HT-29 (cell line): ENCODE measurements at regions not wholly inside any gene's neighbourhood (a gene's known extent, or its start where the extent isn't known, plus 50 kb on each side); places are given as distances from the start of the nearest gene placed in this dataset.
"Not testable (repeated sequence)": the region's sequence is repeated elsewhere in the genome, so short reads cannot be mapped to it uniquely, and the experiment has no call there.

ENCODE experiments used
- DNase-seq: peaks from one replicate; pipeline ENCODE4 v3.0.0-alpha.2; 2015; ENCODE audit warnings: low spot score

DNA sequence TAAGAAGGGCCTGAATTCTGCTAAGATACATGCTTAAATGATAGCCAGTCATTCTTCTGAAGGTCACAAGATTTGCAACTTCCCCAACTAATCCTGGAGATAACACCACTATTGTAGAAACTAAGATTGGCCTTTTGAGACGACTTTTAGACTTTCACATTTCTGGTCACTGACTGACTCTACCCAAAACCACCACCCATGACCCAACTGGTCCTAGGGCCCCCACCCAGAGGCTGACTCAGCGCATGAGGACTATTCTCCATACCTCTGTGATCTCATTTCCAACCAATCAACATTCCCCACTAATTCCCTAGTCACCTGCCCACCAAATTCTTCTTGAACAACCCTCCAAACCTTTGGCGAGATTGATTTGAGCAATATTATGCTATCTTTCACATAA lies 1299.0 kb downstream of the CDH11 start:
- DNase-seq, result no peak

DNA sequence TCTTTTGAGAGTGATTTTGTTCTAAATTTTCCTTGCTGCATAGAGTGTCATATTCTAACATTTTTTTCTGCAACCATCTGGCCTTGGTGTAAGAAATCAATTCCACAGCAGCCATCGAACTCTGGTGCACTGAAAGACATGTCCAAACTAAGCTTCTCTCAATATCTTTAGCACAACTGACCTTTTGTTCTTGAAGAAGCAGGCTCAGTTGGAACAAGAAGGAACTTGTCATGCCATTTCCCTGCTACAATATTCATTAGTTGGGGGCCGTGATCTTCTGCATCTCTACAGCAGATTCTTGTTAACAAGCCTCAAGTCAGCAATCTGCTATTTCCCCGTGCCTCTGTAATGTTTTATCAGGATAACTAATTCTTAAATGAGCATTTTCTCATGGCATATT lies 1305.6 kb downstream of the CDH11 start:
- DNase-seq, result no peak

DNA sequence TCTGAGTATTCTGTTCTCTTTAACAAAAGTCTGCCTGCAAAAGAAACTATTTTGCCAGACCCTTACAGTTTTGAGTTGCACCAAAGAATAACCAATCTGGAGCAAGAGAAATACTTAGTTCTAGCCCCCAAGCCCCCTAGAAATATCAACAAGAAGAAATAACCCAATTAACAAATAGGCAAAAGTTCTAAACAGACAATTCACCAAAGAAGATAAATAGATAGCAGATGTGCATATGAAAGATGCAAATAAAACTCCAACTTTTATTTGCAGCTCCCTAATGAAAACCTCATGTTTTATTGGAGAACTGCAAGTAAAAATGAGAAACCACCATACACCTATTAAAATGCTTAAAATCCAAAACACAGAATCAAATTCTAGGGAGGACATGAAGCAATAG lies 1308.0 kb downstream of the CDH11 start:
- DNase-seq, result no peak

DNA sequence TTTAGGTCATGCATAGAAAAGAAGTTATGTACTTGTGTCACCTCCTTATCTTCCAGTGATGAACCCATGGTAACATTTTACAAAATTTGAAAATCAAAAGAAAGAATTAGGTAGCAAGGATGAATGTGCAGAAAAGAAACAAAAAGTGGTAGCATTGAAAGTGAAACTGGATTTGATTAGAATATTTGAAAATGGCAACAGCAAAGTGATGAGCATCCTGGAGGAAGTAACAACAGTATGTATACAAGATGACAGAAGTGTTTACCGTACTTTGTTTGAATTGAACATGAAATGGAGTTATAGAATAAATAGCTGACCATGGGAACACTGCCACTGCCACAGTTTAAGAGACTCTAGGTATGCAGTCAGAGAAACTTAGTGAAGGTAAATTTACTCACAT lies 1313.1 kb downstream of the CDH11 start:
- no peak for DNase-seq

- DNase-seq, result no peak
Measured at GRCh38 chr16:63806794-63807506, 1314.9 kb downstream of the CDH11 start.

GRCh38 chr16:63804126-63804525 lies 1317.7 kb downstream of the CDH11 start:
- no peak for DNase-seq

GRCh38 chr16:63789603-63790002 lies 1332.3 kb downstream of the CDH11 start:
- peak; percentile 37 for DNase-seq

DNA sequence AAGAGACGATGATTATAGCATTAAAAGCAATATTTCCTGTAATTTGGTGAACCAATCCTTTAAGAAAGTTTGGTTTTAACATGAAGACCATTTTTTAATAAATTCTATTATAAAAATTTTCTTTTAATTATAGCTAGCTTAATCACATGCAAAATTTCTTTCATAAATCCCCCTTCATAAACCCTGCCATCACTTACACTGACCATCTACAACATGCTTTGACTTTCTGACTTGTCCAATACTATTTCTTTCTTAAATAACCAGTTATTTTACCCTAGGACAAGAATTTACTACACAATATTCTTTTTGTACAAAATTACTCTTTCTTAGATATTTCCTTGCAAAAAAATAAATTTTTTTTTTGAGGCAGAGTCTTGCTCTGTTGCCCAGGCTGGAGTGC lies 1334.8 kb downstream of the CDH11 start:
- DNase-seq, result no peak

- DNase-seq, result no peak
Measured at GRCh38 chr16:63785170-63785569, 1336.7 kb downstream of the CDH11 start.

GRCh38 chr16:63776437-63776836 lies 1345.4 kb downstream of the CDH11 start:
- DNase-seq, result no peak

DNA sequence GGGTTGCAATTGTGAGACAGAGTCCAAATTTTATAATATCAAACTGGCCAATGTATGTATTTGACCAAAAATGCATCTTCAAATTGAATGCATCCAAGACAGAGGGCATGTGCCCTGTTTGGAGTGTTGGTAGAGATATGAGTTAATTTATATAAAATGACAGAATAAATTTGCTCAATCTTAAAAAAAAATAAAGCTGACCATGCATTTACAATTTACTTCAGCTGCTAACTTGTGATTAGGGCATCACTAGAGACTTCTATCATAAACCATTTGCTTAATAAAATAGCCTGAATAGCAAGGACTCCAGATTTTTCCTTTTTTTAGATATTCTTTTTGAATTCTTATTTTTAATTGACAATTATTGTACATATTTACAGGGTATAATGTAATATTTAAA lies 1345.8 kb downstream of the CDH11 start:
- DNase-seq, result no peak

GRCh38 chr16:63774302-63774701 lies 1347.6 kb downstream of the CDH11 start:
- no peak for DNase-seq

DNA sequence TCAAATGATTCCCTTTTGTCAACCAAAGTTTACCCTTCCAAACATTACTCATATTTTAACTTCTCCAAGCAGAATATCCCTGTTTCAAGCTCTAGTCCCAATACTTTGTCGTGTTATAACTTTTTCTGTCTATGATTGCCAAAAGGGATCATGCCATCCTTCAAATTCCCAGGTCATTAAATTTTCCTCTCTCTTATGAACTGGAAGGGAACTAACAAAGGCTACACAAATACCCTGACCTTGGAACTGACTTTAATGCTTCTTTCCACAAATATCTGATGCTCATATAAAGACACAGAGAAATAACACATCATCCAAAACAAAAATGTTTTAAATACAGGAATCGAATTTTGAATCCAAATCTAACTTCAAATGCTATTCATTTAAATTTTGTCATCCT lies 1352.7 kb downstream of the CDH11 start:
- DNase-seq, result no peak

- DNase-seq, result not testable (repeated sequence)
Measured at GRCh38 chr16:63760246-63760645, 1361.6 kb downstream of the CDH11 start.

DNA sequence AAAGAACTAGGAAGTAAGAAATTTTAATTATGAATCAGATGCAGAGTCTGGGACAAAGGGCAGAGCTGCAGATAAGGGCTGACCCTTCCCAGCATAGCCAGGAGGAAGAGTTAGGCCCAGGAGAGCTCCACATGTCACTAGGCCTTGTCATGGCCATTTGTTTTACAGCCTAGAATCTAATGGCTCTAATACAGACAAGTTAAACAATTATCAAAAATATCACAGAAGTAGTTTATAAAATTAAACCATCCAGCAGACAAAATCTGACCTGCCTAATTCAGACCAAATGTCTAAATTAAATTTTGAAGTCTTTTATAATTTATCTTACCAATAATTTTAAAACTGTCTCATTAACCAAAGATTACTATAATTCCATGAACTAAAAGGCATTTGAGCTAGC lies 1369.5 kb downstream of the CDH11 start:
- DNase-seq, result no peak

DNA sequence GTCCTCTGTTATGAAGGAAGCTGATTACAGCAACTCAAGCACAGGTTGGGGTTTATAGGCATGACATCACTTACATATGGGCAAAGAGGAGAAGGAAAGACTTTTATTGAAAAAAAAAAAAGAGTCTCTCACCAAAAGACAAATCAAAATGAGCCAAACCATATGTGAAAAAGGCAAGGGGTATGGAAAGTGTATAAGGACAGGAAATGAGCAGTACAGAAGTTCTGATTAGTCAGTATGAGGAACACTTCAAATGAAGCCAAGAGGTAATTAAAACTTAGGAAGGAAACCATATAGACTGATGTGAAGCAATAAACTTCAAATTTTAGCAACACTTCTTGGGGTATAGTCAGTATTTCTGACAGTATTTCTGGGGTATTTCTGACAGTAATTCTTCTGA lies 1372.6 kb downstream of the CDH11 start:
- no peak for DNase-seq

DNA sequence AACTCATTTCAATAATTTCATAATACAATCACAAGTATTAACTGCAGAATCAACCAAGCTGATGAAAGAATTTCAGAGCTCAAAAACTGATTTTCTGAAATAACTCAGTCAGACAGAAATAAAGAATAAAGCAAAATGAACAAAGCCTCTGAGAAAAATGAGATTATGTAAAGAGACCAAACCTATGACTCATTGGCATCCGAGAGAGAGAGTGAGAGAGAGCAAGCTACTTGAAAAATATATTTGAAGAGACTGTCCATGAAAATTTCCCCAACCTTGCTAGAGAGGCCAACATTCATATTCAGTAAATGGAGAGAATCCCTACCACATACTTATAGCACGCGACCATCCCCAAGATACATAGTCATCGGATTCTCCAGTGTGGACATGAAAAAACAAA lies 1376.4 kb downstream of the CDH11 start:
- no peak for DNase-seq

GRCh38 chr16:63744077-63744874 lies 1377.6 kb downstream of the CDH11 start:
- DNase-seq, result no peak

DNA sequence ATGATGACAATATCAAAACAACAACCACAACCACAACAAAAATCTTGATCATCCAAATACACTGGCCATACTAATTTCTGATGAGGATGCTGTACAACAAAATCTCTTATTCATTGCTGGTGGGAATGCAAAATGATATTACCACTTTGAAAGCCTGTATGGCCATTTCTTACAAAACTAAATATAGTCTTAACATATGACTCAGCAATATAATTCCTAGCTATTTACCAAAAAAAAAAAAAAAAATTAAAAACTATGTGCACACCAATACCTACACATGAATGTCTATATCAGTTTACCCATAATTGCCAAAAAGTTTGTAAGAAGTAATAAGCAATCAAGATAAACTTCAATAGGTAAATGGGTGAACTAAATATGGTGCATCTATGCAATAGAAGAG lies 1379.7 kb downstream of the CDH11 start:
- DNase-seq, result no peak

DNA sequence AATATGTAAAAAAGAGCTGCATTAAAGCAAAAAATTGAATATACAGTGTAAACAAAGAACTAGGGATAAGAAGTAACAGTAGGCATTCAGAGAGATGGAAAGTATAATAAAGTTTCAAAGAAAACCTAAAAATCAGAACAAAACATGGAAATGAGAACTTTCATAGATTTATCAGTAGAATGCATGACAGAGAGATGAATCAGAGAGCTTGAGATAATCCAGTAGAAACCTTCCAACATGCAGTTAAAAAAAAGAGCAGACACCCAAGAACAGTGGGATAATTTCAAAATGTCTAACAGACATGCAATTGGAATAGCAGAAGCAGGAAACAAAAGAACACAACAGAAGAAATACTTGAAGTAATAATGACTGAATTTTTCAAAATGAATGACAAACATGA lies 1384.2 kb downstream of the CDH11 start:
- no peak for DNase-seq

DNA sequence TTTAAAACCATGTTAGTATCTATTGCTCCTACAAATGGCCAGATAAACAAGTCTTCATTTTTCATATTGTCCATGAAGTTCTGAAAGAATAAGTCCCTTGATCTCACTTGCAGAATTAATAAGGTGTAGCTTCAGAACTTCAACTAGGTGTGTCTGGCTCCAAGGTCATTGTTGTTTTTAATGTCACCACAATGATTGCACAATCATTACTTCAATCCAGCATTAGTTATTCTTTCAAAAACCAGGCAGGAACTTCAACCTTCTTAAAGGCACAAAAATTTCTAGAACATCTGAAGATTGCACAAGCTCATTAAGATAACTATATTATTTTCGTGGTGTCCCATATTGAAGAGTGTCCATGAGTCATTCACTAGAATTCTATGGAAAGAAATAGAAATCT lies 1386.4 kb downstream of the CDH11 start:
- no peak for DNase-seq

- DNase-seq, result no peak
Measured at GRCh38 chr16:63720848-63721247, 1401.0 kb downstream of the CDH11 start.

GRCh38 chr16:63719926-63720325 lies 1401.9 kb downstream of the CDH11 start:
- no peak for DNase-seq
